GM21447 (cell line): ENCODE measurements at regions not wholly inside any gene's neighbourhood (a gene's known extent, or its start where the extent isn't known, plus 50 kb on each side); places are given as distances from the start of the nearest gene placed in this dataset.
"Not testable (repeated sequence)": the region's sequence is repeated elsewhere in the genome, so short reads cannot be mapped to it uniquely, and the experiment has no call there.

ENCODE experiments used
- ATAC-seq: cut with Tn5 transposase; IDR thresholded peaks from one replicate; pipeline ENCODE4 v1.9.1; 2021; ENCODE audit not compliant: unreplicated experiment

DNA sequence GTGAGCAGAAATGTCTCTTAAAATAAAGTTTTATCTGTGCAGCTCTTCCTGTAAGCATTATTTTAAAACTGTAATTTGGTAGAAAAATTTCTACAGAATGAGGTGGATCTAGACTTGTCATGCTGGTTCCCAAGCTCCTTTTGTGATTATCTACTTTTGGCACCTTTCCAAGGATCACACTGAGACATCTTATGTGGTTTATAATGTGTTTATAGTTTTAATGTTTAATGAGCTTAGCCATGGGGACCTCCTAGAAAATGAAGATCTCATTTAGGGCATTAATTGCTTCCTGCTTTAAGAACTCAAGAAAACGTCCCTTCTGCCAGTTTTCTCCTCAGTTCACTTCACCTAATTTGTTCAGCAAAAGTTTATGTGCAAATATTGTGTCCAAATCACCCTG, 468.4 kb downstream of the SUCLG1 start:
- no peak for ATAC-seq

DNA sequence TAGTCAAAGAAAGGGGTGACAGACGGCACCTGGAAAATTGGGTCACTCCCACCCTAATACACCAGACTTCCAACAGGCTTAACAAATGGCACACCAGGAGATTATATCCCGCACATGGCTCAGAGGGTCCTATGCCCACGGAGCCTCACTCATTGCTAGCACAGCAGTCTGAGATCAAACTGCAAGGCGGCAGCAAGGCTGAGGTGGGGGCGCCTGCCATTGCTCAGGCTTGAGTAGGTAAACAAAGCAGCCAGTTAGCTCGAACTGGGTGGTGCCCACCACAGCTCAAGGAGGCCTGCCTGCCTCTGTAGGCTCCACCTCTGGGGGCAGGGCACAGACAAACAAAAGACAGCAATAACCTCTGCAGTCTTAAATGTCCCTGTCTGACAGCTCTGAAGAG, 482.5 kb downstream of the SUCLG1 start:
- not testable (repeated sequence) for ATAC-seq

DNA sequence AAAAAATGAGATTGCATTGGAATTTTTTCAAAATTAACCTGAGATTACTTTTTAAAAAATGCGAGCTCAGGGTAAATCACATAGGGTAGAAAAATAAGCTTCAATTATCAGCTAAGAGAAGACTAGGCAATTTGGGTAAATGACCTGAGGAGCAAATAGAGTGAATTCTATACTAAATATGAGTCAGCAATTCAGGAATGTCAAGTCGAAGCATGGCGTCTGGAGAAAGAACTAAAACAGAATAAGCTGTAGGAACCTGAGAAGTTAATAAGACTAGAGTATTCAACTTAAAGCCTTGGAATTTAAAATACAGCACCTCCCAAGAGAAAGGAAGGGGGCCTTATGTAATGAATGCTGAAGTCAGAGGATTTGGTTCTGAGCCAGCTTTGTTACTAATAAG, 487.0 kb downstream of the SUCLG1 start:
- ATAC-seq: no peak

DNA sequence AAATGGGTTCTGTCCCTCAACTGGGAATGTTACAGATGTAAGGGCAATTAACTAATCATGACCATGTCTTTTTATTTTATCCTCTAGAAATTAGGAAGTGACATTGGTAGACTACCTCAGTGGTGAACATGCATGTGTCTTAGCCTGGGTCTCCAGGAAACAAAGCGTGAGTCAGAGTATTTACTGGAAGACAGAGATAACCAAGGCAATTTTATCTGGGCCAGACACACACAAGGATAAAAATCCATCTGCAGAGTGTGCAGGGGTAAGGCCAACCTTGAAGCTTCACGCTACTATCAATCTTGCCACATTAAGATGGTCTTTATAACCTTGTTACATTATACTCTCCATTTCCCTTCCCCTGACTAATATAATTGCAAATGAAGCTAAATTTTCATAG, 487.5 kb downstream of the SUCLG1 start:
- no peak for ATAC-seq

DNA sequence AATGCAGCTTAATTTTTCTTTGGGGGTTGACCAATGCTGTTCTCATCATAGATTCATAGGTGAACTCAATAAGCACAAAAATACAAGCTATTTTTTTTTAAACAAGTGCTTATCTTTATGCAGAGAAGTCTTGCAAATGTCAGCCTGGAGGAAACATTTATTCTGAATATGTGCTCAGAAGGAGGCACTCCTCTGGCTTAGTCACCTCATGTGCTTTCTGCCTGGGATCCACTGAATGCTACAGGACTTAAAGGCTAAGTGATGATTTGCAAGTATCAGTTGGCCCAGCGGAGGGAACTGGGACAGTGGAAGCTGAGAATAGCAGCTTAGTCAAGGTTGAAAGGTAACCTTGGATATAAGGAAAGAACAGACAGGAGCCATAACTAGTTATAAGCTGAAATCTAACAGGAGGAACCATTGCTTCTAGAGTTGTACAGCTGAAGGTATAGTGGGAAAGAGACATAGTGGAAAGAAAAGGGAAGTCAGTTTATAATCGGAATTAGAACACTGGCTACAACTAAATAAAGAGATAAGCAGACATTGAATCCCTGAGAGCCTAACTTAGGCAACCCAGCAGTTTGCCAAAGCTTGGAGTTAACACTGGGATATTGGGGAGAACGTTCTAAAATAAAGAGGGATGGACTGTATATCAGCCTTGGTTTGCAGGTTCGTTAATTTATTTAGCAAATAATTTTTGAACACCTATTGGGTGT, 488.7 kb downstream of the SUCLG1 start:
- no peak for ATAC-seq

DNA sequence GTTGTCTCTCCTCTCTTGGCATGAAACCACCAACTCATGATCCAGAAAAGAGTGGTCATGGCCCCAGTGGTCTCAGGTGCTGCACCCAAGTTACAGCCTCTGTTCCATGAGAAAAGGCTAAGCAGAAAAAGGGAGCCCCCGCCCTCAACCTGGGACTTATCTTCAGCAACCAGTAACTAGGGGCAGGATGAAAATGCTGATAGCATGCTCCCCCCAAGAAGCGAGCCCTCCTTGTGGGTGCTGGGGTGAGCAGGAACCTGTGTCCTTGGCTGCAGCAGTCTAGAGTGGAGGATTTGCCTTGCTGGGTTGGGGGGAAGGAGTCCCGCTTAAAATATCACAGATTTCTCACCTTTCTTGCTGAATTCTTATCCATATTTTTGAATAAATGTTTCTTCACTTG, 490.0 kb downstream of the SUCLG1 start:
- no peak for ATAC-seq

DNA sequence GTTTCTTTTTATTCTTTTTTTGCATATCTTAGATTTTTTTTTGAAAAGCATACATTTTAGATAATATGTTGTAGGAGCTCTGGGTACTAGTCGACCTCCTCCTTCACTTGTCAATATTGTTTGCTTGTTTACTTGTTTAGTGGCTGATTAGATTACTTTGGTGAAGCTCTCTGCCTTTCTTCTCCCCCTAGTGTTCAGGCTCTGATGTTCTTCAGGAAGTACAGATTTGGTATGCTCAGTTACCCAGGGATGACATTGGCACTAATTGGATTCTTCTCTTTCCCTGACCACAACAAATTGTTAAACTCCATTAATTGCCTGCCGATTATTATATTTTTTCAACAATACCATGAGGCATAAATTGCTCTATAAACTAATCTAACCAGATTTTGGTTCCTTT, 491.2 kb downstream of the SUCLG1 start:
- ATAC-seq: no peak

DNA sequence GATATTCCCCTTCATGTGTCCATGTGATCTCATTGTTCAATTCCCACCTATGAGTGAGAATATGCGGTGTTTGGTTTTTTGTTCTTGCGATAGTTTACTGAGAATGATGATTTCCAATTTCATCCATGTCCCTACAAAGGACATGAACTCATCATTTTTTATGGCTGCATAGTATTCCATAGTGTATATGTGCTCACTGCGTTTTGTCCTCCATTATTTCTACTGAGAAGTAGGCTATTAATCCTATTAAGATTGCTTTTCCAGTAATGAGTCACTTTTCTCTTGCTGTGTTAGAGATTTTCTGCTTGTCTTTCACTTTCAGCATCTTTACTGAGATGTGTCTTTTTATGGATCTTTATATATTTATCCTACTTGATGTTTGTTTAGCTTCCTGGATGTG, 492.1 kb downstream of the SUCLG1 start:
- ATAC-seq: not testable (repeated sequence)

DNA sequence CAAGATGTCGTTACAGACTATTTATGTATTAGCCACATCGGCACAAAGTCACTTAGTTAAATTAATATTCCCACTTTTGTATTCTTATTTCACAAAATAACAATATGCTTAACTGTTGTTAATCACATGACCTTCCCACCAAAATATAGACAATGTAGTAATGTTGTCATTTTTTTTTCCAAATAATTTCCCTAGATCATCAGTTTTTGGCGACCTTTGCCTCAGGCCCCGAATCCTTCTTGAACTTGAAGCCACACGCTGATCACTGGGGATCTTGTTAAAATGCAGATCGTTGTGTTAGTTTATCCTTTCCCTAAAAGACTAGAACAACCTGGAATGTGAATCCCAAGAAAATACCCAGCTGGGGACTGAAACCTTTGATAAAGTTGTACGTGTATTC, 497.6 kb downstream of the SUCLG1 start:
- no peak for ATAC-seq

DNA sequence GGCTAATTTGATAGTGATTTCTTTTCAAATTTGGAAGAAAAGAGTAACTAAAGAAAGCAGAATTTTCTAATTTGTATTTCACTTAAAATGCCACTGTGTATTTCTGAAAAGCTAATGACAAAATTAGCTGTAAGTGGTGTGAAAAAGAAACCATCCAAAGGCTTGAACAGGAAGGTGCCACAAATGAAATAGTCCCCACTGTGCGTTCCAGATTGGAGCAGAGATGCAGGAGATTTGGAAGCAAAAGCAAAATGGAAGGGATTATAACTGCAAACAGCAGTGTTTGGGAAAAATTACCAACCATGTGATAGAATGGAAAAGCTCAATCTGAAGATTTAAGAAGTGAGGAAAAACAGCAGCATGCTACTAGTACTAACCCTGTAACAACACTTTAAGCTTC, 498.7 kb downstream of the SUCLG1 start:
- ATAC-seq: no peak

DNA sequence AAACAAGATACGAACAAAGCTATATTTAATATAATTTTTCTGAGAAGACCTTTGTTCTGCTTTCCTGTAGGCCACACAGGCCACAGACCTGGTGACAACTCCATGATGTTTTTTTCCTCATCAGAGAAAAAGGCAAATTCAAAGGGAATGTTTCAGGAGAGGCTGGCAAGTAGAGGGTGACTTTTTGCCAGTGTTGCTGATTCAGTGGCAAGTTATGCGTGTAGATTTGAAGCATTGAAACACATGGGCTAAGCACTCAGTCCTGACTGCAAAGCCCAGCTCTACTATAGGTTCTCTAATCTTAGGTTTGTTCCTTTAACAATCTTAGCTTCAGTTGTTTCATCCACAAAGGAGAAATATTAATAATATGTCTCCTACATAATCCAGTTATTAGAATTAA, 499.8 kb downstream of the SUCLG1 start:
- no peak for ATAC-seq

DNA sequence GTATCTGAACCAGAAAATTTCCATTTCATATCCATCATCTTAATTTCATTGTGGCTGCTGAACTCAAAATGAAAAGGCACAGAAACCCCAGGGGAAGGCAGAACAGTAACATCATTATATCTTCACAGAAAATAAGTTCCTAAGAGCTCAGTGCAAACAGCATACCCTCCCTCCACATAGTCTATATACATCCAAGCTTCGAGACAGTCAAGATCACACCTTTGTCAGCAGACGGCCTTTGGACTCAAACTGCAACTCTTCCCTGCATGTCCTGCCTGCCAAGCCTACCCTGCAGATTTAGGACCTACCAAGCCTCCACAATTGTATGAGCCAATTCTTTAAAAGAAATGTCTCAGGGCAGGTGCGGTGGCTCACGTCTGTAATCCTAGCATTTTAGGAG, 502.1 kb downstream of the SUCLG1 start:
- ATAC-seq: no peak

DNA sequence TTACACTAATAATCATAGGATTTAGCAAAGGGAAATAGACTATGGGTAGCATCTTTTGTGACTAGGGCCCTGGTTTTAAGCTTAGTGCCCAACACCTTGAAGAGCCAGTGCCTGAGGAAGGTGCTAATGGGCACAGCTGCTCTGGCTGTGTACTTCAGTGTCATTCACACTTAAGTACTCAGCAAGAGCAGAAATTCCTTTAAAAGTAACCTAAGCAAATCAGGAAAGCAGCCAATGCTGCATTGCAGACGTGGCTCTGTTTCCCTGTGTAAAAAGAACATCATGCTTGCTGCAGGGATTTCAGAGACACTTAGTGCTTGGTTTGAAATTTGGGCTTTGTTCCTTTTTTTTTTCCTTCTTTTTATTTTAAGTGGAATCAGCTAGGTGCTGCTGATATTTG, 505.4 kb downstream of the SUCLG1 start:
- no peak for ATAC-seq

DNA sequence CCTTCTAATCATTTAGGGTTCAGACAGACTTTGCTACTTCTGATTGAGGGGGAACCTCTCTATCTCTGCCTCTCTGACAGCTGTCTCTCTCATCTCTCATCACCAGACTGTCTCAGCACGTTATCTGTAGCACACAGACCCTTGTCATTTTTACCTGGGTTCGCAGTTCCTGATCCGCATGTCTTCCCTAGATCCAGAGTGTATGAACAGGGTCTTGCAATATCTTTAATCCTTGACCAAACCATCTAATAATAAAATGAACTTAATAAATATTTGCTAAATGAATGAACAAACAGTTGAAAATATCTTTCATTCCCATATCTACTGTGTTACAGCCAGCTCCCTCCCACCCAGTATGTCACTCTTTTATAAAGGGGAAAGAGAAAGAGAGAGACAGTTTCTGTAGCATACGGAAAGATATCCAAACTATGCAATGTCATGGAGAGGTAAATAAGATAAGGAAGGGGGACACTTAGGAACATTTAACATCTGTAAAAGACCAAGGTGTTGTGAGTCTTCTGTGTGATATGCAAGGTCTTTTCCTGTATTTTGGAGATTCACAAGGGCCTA, 507.6 kb downstream of the SUCLG1 start:
- no peak for ATAC-seq

DNA sequence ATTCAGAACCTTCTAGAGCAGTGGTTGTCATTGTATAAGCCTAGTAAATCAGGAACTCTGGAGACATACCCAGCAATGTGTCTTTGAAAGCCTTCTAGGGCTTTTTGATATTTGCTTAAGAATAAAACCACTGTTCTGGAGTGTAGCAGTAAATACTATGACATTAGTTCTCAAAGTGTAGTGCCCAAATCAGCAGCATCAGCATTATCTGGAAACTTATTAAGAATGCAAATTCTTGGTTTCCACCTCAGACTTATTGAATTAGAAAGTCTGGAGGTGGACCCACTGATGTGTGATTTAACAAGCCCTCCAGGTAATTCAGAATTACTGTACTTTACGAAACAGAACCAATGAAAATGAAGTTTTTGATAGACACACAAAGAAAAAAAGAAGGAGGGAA, 509.7 kb downstream of the SUCLG1 start:
- ATAC-seq: no peak

DNA sequence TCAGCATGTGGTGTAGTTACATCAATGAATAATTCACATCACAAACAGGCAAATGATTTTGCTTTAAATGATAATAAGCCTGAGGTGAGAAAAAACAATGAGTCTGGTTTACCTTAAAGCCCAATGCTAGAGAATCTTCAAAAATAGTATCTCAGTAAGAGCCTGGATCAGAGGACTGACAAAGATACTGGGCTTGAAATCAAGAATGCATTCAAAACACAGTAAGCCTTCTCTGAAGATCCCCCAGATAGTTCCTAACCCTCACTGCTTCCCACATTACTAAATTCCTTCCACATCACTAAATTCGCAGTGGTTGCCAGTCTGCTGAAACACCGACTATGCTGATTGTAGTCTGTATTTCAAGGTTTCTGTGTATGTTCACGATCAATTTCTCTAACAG, 514.9 kb downstream of the SUCLG1 start:
- ATAC-seq: no peak

DNA sequence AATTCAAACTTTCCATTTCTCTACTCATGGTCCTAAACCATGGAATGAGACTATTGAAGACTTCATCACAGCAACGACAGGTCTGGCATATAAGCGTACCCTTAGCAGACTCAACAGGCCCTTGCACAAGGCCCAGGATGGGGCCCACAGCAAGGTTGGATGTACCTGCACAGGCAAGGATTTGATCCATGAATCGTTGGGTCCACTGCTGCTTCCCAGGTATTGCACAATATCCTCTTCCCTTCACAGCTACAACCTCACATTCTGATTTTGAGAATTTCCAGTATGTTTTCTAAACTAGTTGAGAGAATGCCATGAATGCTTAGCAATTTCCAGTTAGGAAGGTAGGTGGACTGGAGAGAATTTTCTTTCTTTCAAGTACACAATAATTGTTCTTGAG, 515.8 kb downstream of the SUCLG1 start:
- ATAC-seq: no peak

DNA sequence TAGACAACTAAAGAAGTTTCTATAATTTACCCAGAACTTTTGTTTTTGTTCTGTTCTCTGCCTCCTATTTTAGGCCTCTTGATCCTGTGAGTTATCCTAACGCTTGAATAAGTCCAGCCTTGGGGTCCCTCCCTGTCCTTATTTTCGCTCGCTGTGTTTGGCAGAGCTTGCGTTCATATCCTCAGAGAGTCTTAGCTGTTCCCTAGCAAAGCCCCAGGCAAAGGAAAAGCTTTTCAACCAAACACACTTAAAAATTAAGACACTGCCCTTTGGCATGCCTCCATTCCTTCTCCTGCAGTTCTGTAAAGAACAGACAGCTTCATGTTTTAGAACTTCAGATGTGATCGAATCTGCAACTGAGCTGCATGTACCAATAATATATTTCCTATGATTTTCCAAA, 517.2 kb downstream of the SUCLG1 start:
- ATAC-seq: no peak

DNA sequence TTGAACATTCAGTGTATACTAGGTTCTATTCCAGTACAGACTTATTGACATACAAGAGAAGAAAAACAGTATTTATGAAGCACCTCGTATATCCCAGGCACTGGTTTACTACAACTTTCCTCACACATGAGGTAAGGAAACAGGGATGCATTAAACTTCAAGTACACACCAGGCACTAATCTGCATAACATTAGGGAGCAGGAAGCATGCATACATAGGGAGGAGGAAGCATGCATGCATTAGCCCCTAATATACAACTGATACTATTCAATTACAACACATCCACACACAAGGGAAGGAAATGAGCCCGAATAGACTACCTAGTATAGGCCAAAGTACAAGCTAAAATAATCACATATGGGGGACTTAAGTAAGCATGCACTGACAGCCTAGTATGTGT, 525.3 kb downstream of the SUCLG1 start:
- no peak for ATAC-seq

DNA sequence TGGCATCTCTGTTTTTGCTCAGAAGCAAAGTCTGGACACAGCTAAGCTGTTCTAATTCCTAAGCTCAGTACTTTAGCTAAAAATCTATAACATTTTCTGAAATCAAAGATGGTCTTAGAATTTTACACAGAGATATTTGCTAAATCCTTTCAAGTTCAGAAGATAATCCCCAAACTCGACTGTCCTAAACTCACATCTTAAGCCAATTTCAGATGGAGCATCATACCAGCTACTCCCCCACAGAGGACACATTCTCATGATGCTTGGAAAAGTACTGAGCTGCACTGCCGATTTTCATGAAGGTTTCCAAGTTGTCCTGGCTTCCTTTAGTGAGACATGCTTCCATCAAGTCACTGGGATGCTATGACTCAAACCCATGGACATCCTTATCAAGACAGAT, 535.5 kb downstream of the SUCLG1 start:
- no peak for ATAC-seq

DNA sequence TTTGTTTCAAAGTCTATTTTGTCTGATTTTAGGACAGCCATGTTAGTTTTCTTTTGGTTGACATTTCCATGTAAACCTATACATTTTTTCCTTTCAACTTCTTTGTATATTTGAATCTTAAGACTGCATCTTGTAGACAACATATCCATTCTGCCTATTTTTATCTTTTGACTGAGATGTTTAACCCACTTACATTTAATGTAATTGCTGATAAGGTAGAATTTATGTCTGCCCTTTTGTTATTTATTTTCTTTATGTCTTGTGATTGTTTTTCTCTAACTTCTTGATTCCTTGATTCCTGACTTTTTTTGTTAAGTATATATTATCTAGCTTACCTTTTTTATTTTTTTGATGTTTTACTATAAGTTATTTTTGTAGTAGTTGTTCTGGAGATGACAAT, 542.5 kb downstream of the SUCLG1 start:
- ATAC-seq: no peak

DNA sequence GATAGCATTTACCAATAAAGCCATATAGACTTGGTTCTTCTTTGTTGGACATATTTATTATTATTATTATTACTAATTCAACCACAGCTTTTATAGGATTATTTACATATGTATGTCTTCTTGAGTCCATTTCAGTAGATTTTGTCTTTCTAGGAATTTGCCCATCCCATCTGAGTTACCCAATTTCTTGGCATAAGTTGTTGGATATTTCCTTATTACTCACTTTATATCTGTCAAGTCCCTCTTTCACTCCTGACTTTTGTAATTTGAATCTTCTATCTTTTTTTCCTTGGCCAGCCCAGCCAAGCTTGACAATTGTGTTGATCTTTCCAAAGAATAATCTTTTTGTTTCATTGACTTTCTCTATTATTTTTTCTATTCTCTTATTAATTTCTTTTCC, 543.7 kb downstream of the SUCLG1 start:
- no peak for ATAC-seq

DNA sequence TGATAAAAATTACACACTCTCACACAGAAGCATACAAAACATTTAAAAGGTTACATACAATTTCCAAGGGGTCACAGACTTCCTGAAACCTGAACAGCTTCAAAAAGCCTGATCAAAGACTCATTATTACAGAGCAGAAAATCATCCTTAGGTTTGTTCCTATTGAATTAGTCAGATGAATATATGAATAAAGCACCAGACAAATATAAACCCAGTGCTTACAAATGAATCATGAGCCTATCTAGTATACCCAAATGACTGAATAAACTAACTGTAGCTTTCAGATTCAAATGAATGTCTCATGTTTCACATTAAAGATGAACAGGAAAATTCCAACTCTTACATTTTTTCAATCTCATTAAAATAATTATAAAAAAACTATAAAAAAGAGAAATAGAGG, 550.3 kb downstream of the SUCLG1 start:
- ATAC-seq: no peak
